B cell (primary cell): ENCODE measurements at regions not wholly inside any gene's neighbourhood (a gene's known extent, or its start where the extent isn't known, plus 50 kb on each side); places are given as distances from the start of the nearest gene placed in this dataset.

Experiments used
- ATAC-seq: fragments of 200-7000 bp; cut with Tn5 transposase; one replicate; pipeline ENCODE4 v1.10.0; 2021; ENCODE audit warnings: low read depth, mild to moderate bottlenecking, moderate number of reproducible peaks, moderate library complexity
- CTCF ChIA-PET: fragments of 350-600 bp; sonication (Branson Sonifier 250); formaldehyde crosslinking; loops from one replicate; lab custom pipeline; 2021; ENCODE audit warnings: antibody characterized with exemption, inconsistent platforms; lab: Charles Lee
- POLR2A ChIA-PET: fragments of 350-600 bp; sonication (Branson Sonifier 250); formaldehyde crosslinking; loops from one replicate; lab custom pipeline; 2021; ENCODE audit warnings: antibody characterized with exemption; lab: Charles Lee
- DNase-seq: peaks from one replicate; pipeline ENCODE4 v3.0.0; 2013
- H2AFZ ChIP-seq: 2 replicates; pipeline ENCODE4 v1.6.1; 2012; ENCODE audit warnings: mild to moderate bottlenecking, low read depth, low read length; ENCODE audit not compliant: insufficient read depth, poor library complexity, severe bottlenecking
- H3K27ac ChIP-seq, 2 donors: 1 replicate in 1 of 2; 2 replicates in 1 of 2; pipeline ENCODE4 v1.5.1; 2012 to 2013; ENCODE audit warnings: low read length in 2 of 2, mild to moderate bottlenecking in 2 of 2, moderate library complexity in 1 of 2
- H3K27me3 ChIP-seq, 4 experiments: fragments of 200-600 bp in 1 of 4; sonication (generic) in 1 of 4; replicated peaks in 1 of 4; 1 replicate in 2 of 4; 2 replicates in 2 of 4; pipeline versions ENCODE4 v1.6.1 to v1.7.0; 2013 to 2016; ENCODE audit warnings: low read length in 3 of 4, mild to moderate bottlenecking in 2 of 4, mixed read lengths in 1 of 4, moderate library complexity in 1 of 4; ENCODE audit not compliant: insufficient read depth in 4 of 4, control insufficient read depth in 3 of 4; ENCODE audit errors: control extremely low read depth in 1 of 4
- H3K36me3 ChIP-seq, 2 experiments: replicated peaks in 1 of 2; 1 replicate in 1 of 2; 2 replicates in 1 of 2; pipeline versions ENCODE4 v1.6.1 to v1.7.1; 2013; ENCODE audit warnings: low read length in 1 of 2; ENCODE audit not compliant: insufficient read depth in 2 of 2, control insufficient read depth in 1 of 2; ENCODE audit errors: control extremely low read depth in 1 of 2, extremely low read depth in 1 of 2
- H3K4me1 ChIP-seq, 2 donors: fragments of 200-600 bp in 1 of 2; sonication (generic) in 1 of 2; 1 replicate in 1 of 2; 2 replicates in 1 of 2; pipeline versions ENCODE4 v1.5.1 to v1.6.1; 2013 to 2017; ENCODE audit warnings: low read length in 2 of 2; ENCODE audit not compliant: control insufficient read depth in 2 of 2, insufficient read depth in 2 of 2
- H3K4me2 ChIP-seq: replicated peaks from 2 replicates; pipeline ENCODE3; 2012; ENCODE audit warnings: mild to moderate bottlenecking, low read depth, low read length; ENCODE audit not compliant: poor library complexity, severe bottlenecking
- H3K4me3 ChIP-seq, 5 experiments: fragments of 200-600 bp in 1 of 5; sonication (generic) in 1 of 5; 1 replicate in 3 of 5; 2 replicates in 2 of 5; pipeline versions ENCODE4 v1.5.1 to v1.7.0; 2011 to 2016; ENCODE audit warnings: low read length in 4 of 5, mild to moderate bottlenecking in 4 of 5, low read depth in 2 of 5, control low read depth in 1 of 5, moderate library complexity in 1 of 5; ENCODE audit not compliant: insufficient read depth in 1 of 5; ENCODE audit errors: control extremely low read depth in 1 of 5, extremely low read depth in 1 of 5
- H3K79me2 ChIP-seq: fragments of 200-600 bp; sonication (generic); one replicate; pipeline ENCODE4 v1.6.0; 2016; ENCODE audit warnings: low read length; ENCODE audit not compliant: control insufficient read depth, insufficient read depth
- H3K9ac ChIP-seq: fragments of 200-600 bp; sonication (generic); 2 replicates; pipeline ENCODE4 v1.6.1; 2017; ENCODE audit warnings: mild to moderate bottlenecking, low read length, moderate library complexity
- H3K9me3 ChIP-seq, 3 donors: one replicate each; pipeline versions ENCODE4 v1.6.1 to v1.7.1; 2013; ENCODE audit warnings: low read length in 2 of 3; ENCODE audit not compliant: control insufficient read depth in 2 of 3, insufficient read depth in 1 of 3; ENCODE audit errors: control extremely low read depth in 1 of 3
- H4K20me1 ChIP-seq: 2 replicates; pipeline ENCODE4 v1.6.0; 2012; ENCODE audit warnings: mild to moderate bottlenecking, low read length; ENCODE audit not compliant: insufficient read depth, control insufficient read depth, poor library complexity, severe bottlenecking
- H3K27ac Mint-ChIP-seq: one replicate; pipeline ENCODE4 v1.8.0; 2021; ENCODE audit warnings: mixed read lengths
- H3K27me3 Mint-ChIP-seq: one replicate; pipeline ENCODE4 v1.8.0; 2021; ENCODE audit warnings: mixed read lengths
- H3K4me1 Mint-ChIP-seq: one replicate; pipeline ENCODE4 v1.8.0; 2021; ENCODE audit warnings: mixed read lengths
- H3K4me3 Mint-ChIP-seq: one replicate; pipeline ENCODE4 v1.8.0; 2021; ENCODE audit warnings: mixed read lengths
- H3K9me3 Mint-ChIP-seq: one replicate; pipeline ENCODE4 v1.8.0; 2022; ENCODE audit warnings: mixed read lengths; ENCODE audit not compliant: insufficient read depth
- EZH2 ChIP-seq: IDR thresholded peaks from 2 replicates; pipeline ENCODE4 v1.6.1; 2012; ENCODE audit warnings: borderline replicate concordance, low read depth, mild to moderate bottlenecking, moderate library complexity, low read length; ENCODE audit not compliant: insufficient read depth, poor library complexity, severe bottlenecking
- WGBS: methylation state at CpG from one replicate; pipeline ENCODE4 v1.1.5; 2013; ENCODE audit warnings: missing lambda C conversion rate; ENCODE audit not compliant: insufficient coverage; 5-methylcytosine and 5-hydroxymethylcytosine counted together
- intact Hi-C: fragments of 100-400 bp; cut with micrococcal nuclease; formaldehyde crosslinking; loops from one replicate; pipeline ENCODE4 v1.10.0; 2022
- TF ChIP-seq, protein P1 (sequence below): fragments of 200-600 bp; IDR thresholded peaks from one replicate; pipeline ENCODE4 v1.8.0; 2022; ENCODE audit warnings: antibody characterized with exemption, mild to moderate bottlenecking

DNA sequence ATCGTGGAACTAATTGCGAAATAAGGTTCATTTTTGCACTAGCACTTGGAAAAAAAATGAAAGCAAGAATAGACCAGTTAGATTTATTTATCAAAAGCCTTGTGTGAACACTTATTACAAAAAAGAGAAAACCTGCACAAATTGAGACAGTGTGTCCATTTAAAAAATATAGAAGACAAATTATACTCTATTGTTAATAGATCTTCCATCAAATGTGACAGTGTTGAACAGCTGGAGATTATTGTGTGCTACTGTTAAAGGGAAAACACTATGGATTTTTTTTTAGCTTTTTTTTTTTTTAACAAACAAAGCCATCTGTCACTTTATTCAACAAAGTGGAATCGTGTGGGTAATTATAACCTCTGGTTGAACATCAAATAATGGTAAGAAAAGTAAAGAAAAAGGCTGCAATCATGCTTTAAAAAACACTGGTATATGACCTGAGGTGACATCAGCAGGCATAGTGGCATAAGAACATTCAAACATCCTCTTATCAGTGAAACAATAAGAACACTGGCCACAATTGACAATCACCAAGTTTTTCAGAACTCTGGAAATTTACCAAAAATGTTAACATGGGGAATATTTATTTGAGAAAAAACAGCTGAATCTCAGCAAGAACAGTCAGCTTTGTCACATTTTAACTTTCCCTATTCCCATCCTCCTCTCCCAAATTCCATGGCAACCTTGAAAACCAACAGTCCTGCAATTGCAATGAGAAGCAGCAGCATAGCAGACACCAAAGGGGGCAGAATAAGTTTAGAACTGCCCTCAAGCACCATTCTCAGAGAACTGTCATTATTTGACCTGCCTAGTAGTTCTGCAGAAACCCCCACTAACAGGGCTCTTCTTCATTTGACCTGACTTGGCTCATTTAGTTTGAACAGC lies 442.3 kb upstream of the MON1B start:
- H3K27me3 Mint-ChIP-seq = no peaks in the 10 kb centered on the region
- Histone ChIP-seq H3K27me3 (no peaks in the 10 kb centered on the region), H3K4me3 (no peak overlapping the region), H3K79me2 (no peaks in the 10 kb centered on the region), H3K27ac (no peak overlapping the region), H2AFZ (no peak overlapping the region), H3K9me3 (peaks cover 0 to 1% (median 0%) of the 10 kb centered on the region in 3 donors), H4K20me1 (no peaks in the 10 kb centered on the region), H3K36me3 (no peaks in the 10 kb centered on the region), H3K4me2 (no peak overlapping the region), H3K9ac (no peak overlapping the region), H3K4me1 (no peaks in the 10 kb centered on the region)
- no peaks in the 10 kb centered on the region for H3K4me1 Mint-ChIP-seq
- ATAC-seq (no peak), DNase-seq (no peak)
- no peak overlapping the region for H3K4me3 Mint-ChIP-seq
- WGBS = no CpG with 5 or more reads among the region's 3 CpGs
- TF ChIP-seq, protein P1, sequence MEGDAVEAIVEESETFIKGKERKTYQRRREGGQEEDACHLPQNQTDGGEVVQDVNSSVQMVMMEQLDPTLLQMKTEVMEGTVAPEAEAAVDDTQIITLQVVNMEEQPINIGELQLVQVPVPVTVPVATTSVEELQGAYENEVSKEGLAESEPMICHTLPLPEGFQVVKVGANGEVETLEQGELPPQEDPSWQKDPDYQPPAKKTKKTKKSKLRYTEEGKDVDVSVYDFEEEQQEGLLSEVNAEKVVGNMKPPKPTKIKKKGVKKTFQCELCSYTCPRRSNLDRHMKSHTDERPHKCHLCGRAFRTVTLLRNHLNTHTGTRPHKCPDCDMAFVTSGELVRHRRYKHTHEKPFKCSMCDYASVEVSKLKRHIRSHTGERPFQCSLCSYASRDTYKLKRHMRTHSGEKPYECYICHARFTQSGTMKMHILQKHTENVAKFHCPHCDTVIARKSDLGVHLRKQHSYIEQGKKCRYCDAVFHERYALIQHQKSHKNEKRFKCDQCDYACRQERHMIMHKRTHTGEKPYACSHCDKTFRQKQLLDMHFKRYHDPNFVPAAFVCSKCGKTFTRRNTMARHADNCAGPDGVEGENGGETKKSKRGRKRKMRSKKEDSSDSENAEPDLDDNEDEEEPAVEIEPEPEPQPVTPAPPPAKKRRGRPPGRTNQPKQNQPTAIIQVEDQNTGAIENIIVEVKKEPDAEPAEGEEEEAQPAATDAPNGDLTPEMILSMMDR = no peak
- no peak for TF ChIP-seq EZH2
- POLR2A ChIA-PET = no interaction called here
- CTCF ChIA-PET = no interaction called here
- peaks cover 2% of the 10 kb centered on the region for H3K9me3 Mint-ChIP-seq
- intact Hi-C loops = no loop called here
- H3K27ac Mint-ChIP-seq = no peak overlapping the region

DNA sequence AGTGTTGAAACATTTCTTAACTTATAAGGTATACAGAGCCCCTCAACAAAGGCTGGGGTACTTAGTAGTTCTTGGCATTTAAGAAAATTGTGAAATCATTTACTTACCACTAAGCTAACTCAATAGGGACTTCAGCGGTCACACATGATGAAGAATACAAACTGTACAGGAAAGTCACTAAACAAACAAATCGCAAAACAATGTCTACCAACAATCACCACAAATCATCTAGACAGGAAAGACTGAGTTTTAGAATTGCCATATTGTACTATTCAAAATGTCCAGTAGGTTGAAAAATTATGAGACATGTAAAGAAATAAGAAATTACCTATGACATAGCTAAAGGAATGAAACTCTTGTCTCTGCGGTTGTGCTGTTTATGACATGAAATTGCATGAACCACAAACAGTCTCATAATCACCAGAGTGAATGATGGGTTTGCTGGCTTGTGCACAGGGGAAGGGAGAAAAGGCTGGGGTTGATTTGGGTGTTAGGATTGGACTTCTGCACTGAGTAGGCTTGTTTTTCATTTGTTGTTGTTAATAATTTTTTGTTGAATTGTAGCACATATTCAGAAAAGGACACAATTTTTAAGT lies 441.1 kb upstream of the MON1B start:
- ChIA-PET CTCF (no interaction called here), POLR2A (no interaction called here)
- H3K27me3 Mint-ChIP-seq = no peaks in the 10 kb centered on the region
- Histone ChIP-seq H3K36me3 (no peaks in the 10 kb centered on the region), H3K9me3 (peaks cover 0 to 1% (median 0%) of the 10 kb centered on the region in 3 donors), H3K4me3 (no peak overlapping the region), H3K79me2 (no peaks in the 10 kb centered on the region), H4K20me1 (no peaks in the 10 kb centered on the region), H3K27me3 (no peaks in the 10 kb centered on the region), H3K9ac (no peak overlapping the region), H3K4me2 (no peak overlapping the region), H3K27ac (no peak overlapping the region), H3K4me1 (no peaks in the 10 kb centered on the region), H2AFZ (no peak overlapping the region)
- intact Hi-C loops = no loop called here
- DNase-seq = no peak
- H3K27ac Mint-ChIP-seq = no peak overlapping the region
- H3K4me1 Mint-ChIP-seq = no peaks in the 10 kb centered on the region
- no CpG with 5 or more reads among the region's 3 CpGs for WGBS
- H3K9me3 Mint-ChIP-seq = peaks cover 2% of the 10 kb centered on the region
- TF ChIP-seq, protein P1 = no peak
- TF ChIP-seq EZH2 = no peak
- ATAC-seq = no peak
- H3K4me3 Mint-ChIP-seq = no peak overlapping the region
